ENCODE measurements at regions not wholly inside any gene's neighbourhood (a gene's known extent, or its start where the extent isn't known, plus 50 kb on each side); places are given as distances from the start of the nearest gene placed in this dataset.

GRCh38 chrX:10936976-10937375 is 174.2 kb upstream of the HCCS start:
- Histone ChIP-seq H3K36me3 (ENCODE audit: insufficient read depth, low read length) (no peaks in the 10 kb centered on the region), H3F3A (ENCODE audit: insufficient read depth, low read length, poor library complexity, severe bottlenecking) (no peaks in the 10 kb centered on the region), H3K27ac (ENCODE audit: low read length) (no peak overlapping the region), H2AFZ (ENCODE audit: low read depth, low read length) (no peak overlapping the region), H3K4me2 (ENCODE audit: low read length) (no peak overlapping the region), H3K9me2 (ENCODE audit: insufficient read depth, low read length) (no peaks in the 10 kb centered on the region), H4K20me1 (ENCODE audit: insufficient read depth) (no peaks in the 10 kb centered on the region), H3K9ac (ENCODE audit: low read length) (no peak overlapping the region), H3K27me3 (ENCODE audit: insufficient read depth, low read depth, low read length) (no peaks in the 10 kb centered on the region), H3K9me3 (ENCODE audit: low read length) (no peaks in the 10 kb centered on the region), H3K79me2 (replicated peaks; ENCODE audit: insufficient read depth, low read length) (no peaks in the 10 kb centered on the region), H3K4me3 (ENCODE audit: low read length) (no peak overlapping the region)
- TF ChIP-seq EP300 (conservative IDR thresholded peaks at IDR 0.05; ENCODE audit: poor library complexity, severe bottlenecking), result no peak
- no peak for TF ChIP-seq TAF1 (IDR thresholded peaks at IDR 0.05; ENCODE audit: low read depth)
- TF ChIP-seq RAD21 (conservative IDR thresholded peaks at IDR 0.05), result no peak
- TF ChIP-seq, protein P1, sequence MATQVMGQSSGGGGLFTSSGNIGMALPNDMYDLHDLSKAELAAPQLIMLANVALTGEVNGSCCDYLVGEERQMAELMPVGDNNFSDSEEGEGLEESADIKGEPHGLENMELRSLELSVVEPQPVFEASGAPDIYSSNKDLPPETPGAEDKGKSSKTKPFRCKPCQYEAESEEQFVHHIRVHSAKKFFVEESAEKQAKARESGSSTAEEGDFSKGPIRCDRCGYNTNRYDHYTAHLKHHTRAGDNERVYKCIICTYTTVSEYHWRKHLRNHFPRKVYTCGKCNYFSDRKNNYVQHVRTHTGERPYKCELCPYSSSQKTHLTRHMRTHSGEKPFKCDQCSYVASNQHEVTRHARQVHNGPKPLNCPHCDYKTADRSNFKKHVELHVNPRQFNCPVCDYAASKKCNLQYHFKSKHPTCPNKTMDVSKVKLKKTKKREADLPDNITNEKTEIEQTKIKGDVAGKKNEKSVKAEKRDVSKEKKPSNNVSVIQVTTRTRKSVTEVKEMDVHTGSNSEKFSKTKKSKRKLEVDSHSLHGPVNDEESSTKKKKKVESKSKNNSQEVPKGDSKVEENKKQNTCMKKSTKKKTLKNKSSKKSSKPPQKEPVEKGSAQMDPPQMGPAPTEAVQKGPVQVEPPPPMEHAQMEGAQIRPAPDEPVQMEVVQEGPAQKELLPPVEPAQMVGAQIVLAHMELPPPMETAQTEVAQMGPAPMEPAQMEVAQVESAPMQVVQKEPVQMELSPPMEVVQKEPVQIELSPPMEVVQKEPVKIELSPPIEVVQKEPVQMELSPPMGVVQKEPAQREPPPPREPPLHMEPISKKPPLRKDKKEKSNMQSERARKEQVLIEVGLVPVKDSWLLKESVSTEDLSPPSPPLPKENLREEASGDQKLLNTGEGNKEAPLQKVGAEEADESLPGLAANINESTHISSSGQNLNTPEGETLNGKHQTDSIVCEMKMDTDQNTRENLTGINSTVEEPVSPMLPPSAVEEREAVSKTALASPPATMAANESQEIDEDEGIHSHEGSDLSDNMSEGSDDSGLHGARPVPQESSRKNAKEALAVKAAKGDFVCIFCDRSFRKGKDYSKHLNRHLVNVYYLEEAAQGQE (IDR thresholded peaks at IDR 0.05; ENCODE audit: borderline replicate concordance), result no peak
- TF ChIP-seq SMC3 (conservative IDR thresholded peaks at IDR 0.05; ENCODE audit: poor library complexity), result no peak
- no peak for TF ChIP-seq POLR2AphosphoS5 (IDR thresholded peaks at IDR 0.05)
- no peak for TF ChIP-seq MXI1 (conservative IDR thresholded peaks at IDR 0.05; ENCODE audit: poor library complexity, severe bottlenecking)
- TF ChIP-seq EZH2 (IDR thresholded peaks at IDR 0.05; ENCODE audit: borderline replicate concordance, insufficient read depth, low read length, poor library complexity, severe bottlenecking), result no peak
- TF ChIP-seq CTCF (IDR thresholded peaks at IDR 0.05; ENCODE audit: poor library complexity, severe bottlenecking), result no peak

GRCh38 chrX:10938365-10938923 is 172.7 kb upstream of the HCCS start:
- Histone ChIP-seq H3K9me2 (ENCODE audit: insufficient read depth, low read length) (no peaks in the 10 kb centered on the region), H3K79me2 (replicated peaks; ENCODE audit: insufficient read depth, low read length) (no peaks in the 10 kb centered on the region), H4K20me1 (ENCODE audit: insufficient read depth) (no peaks in the 10 kb centered on the region), H2AFZ (ENCODE audit: low read depth, low read length) (no peak overlapping the region), H3K4me3 (ENCODE audit: low read length) (no peak overlapping the region), H3F3A (ENCODE audit: insufficient read depth, low read length, poor library complexity, severe bottlenecking) (no peaks in the 10 kb centered on the region), H3K9ac (ENCODE audit: low read length) (no peak overlapping the region), H3K27me3 (ENCODE audit: insufficient read depth, low read depth, low read length) (no peaks in the 10 kb centered on the region), H3K36me3 (ENCODE audit: insufficient read depth, low read length) (no peaks in the 10 kb centered on the region), H3K27ac (ENCODE audit: low read length) (no peak overlapping the region), H3K4me2 (ENCODE audit: low read length) (no peak overlapping the region), H3K9me3 (ENCODE audit: low read length) (no peaks in the 10 kb centered on the region)
- TF ChIP-seq MXI1 (conservative IDR thresholded peaks at IDR 0.05; ENCODE audit: poor library complexity, severe bottlenecking) (no peak), EZH2 (IDR thresholded peaks at IDR 0.05; ENCODE audit: borderline replicate concordance, insufficient read depth, low read length, poor library complexity, severe bottlenecking) (no peak), POLR2AphosphoS5 (IDR thresholded peaks at IDR 0.05) (no peak)
- TF ChIP-seq, protein P1 (IDR thresholded peaks at IDR 0.05; ENCODE audit: borderline replicate concordance), result no peak

All from neural cell (in vitro differentiated cells).